Globus pallidus (tissue), 1 donor: ENCODE measurements at regions not wholly inside any gene's neighbourhood (a gene's known extent, or its start where the extent isn't known, plus 50 kb on each side); places are given as distances from the start of the nearest gene placed in this dataset.

Experiments
- DNase-seq: peaks from one replicate; pipeline ENCODE4 v3.0.0-alpha.2; 2015; ENCODE audit warnings: low spot score

- DNase-seq: no peak
Measured at GRCh38 chr16:8374586-8375231, 215.6 kb downstream of the TMEM114 start.

- DNase-seq: no peak
Measured at GRCh38 chr16:8373676-8374431, 216.5 kb downstream of the TMEM114 start.

GRCh38 chr16:8372141-8372540 lies 218.2 kb downstream of the TMEM114 start:
- no peak for DNase-seq

- peak; percentile 35 for DNase-seq
Measured at GRCh38 chr16:8370374-8371270, 219.7 kb downstream of the TMEM114 start.

GRCh38 chr16:8358937-8359336 lies 231.4 kb downstream of the TMEM114 start:
- DNase-seq: no peak

- DNase-seq: peak; percentile 15
Measured at GRCh38 chr16:8355675-8356074, 234.6 kb downstream of the TMEM114 start.

- DNase-seq: no peak
Measured at GRCh38 chr16:8346294-8346693, 244.0 kb downstream of the TMEM114 start.

- no peak for DNase-seq
Measured at GRCh38 chr16:8342276-8342675, 248.0 kb downstream of the TMEM114 start.

- DNase-seq: no peak
Measured at GRCh38 chr16:8330761-8331160, 259.6 kb downstream of the TMEM114 start.

- no peak for DNase-seq
Measured at GRCh38 chr16:8326232-8326631, 264.1 kb downstream of the TMEM114 start.

GRCh38 chr16:8323153-8323552 lies 267.2 kb downstream of the TMEM114 start:
- DNase-seq: no peak

- no peak for DNase-seq
Measured at GRCh38 chr16:8320131-8320530, 270.2 kb downstream of the TMEM114 start.

GRCh38 chr16:8310816-8311215 lies 279.5 kb downstream of the TMEM114 start:
- no peak for DNase-seq

GRCh38 chr16:8310323-8310722 lies 280.0 kb downstream of the TMEM114 start:
- no peak for DNase-seq

GRCh38 chr16:8305201-8305600 lies 285.1 kb downstream of the TMEM114 start:
- no peak for DNase-seq

- no peak for DNase-seq
Measured at GRCh38 chr16:8299635-8300034, 290.7 kb downstream of the TMEM114 start.

GRCh38 chr16:8295513-8296237 lies 294.6 kb downstream of the TMEM114 start:
- no peak for DNase-seq

- DNase-seq: no peak
Measured at GRCh38 chr16:8293413-8293812, 296.9 kb downstream of the TMEM114 start.

GRCh38 chr16:8292271-8292670 lies 298.0 kb downstream of the TMEM114 start:
- no peak for DNase-seq

GRCh38 chr16:8286348-8286747 lies 304.0 kb downstream of the TMEM114 start:
- no peak for DNase-seq

GRCh38 chr16:8283195-8283594 lies 307.1 kb downstream of the TMEM114 start:
- no peak for DNase-seq

GRCh38 chr16:8278031-8278580 lies 312.2 kb downstream of the TMEM114 start:
- no peak for DNase-seq
